GM19035 (cell line): ENCODE measurements at regions not wholly inside any gene's neighbourhood (a gene's known extent, or its start where the extent isn't known, plus 50 kb on each side); places are given as distances from the start of the nearest gene placed in this dataset.

Source experiments
- ATAC-seq: cut with Tn5 transposase; IDR thresholded peaks from one replicate; pipeline ENCODE4 v1.9.1; 2021; ENCODE audit not compliant: unreplicated experiment

DNA sequence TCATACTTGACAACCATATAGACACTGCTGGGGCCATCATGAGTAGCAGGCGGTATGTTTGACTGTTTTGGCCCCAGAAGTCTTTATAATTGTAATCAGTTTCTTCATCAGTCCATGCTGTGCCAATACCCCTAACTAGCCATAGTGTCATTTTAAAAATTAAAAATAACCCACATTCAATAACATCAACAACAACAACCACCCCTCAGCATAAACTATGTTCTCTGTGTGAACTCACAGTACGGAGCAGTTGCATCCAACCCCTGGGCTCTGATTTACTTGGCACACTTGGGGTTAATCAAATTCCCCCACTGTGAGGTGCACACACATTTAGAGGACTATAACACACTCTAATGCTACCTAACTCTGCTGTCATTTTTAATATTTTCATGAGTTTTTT, 553.7 kb downstream of the USP25 start:
- no peak for ATAC-seq

DNA sequence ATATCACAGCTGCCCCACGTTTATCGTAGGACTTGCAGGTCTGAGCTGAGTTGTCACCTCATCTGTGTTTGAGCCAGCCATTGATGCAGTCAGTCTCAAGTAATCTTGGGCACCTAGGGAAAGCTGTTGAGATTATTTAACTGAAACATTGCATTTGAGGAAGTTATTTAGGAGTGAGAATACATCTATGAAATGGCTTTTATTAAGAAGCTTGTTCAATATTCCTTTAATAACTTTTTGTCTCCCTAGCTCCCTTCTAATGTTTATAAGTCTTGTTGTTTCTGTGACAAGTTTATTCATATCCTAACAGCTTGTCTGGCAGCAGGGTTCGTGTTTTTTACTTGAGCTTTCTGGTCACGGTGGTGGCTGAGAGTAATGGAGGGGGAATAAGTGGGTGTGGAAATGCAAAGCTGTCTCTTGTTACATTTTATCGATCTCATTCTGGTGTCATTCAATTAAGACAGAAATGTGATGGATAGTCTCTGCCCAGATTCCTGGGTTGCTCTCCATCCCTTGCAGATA, 555.9 kb downstream of the USP25 start:
- ATAC-seq, result no peak

DNA sequence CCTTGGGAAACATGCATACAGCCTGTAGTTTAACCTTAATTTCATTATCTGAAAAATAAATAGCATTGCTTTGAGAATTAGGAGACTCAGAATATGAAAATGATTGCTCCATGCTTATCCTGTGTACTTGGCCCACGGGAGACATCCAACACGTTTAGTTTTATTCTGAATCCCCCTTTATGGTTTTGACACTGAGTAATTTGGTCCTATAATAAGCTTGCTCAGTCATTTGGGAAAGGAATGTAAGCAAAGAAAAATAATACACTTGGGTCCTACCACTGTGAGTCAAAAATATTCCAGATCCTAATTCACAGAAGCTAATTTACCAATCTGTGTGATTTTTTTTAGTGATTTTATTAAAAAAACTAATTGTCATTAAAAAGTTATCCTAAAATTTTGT, 557.3 kb downstream of the USP25 start:
- ATAC-seq, result no peak

DNA sequence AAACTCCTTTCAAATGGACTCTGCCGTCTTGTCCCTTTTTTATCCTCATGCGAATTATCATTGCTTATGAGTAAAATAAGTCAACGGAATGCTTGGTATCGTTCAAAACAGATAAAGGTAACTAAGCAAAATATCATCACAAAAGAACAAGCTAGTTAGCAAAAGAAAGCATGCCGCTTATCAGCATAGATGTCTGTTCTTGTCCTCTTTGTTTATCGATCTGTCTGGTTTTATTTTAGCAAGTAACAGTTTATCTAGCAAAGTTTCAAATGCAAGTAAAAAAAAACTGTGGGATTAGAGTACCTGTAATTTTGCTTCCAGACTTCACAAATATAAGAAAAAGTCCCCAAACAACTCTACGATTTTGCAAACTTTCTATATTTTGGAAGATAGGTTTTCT, 561.5 kb downstream of the USP25 start:
- no peak for ATAC-seq

DNA sequence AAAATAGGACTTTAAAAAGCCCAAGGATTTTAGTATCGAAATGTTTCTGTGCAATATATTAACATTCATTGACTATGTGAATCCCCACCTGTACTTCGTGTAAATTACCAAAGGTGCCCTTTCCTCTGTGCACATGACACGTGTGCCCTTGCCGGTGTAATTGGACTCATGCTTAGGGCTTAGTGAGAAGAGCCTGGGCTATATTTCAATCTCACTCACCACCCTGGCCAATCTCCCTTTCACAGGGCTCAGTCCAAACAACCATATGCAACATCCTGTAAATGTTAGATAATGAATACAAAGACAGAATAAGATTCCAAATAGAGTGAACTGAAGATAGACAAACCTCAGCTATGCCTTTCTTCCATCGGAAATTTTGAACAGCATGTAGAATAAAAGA, 564.3 kb downstream of the USP25 start:
- ATAC-seq, result no peak

DNA sequence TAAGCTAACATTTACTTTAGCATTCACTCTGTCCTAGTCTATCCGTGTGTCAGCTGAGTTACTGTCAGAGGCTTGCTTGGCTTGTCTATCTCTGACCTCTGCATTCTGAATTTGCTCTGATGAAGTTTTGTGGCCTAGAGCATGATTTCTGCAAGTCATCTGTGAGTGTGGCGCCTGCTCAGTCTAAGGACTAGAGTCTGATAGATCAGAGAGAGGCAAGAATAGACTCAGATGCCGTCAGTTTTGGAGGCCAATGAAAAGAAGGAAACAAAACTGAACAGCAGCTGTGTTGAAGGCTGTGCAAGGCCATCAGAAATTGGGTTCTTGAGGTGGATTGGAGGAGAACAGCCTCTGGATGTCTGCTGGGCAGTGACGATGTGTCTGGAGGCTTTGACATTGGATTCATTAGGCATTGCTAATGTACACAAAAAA, 573.1 kb downstream of the USP25 start:
- ATAC-seq, result no peak

DNA sequence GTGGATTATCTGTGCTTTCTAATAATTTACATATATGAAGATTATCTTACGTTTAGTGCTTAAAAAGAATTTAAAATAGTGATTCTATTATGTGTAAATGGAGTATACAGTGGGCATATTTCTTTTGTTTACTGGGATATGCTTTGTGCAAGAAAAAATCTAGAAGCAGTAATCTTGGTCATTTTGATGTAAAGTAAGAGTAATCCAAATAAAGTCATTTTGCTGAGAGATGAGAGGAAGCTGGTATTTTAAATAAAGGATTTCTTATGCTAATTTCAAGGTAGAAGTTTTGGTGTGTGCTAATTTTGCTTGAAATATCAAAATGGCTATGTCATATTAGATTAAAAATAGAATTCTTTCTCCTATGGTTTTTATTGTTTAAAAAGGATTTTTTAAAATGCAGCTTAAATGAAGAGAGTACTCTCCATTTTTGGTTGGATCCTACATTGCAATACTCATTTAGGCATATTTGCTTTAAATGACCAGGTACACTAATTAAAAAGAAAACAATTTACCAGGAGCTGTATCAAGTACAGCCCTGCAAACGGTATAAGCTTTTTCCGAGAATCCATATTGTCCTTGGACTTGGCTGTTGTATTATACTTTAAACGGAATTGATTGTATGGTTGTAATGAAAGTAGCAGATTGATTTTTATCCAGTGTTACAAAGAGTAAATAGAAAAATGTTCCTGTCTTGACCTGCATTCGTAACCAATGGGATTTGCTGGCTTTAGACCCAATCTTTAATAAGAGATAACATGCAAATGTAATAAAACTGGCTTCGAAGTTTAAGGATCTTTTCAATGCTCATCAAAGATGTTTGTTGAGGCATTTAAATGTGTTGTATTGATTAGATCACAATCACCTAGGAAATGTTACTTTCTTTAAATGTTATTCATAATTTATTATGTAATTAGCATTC, 574.7 kb downstream of the USP25 start:
- no peak for ATAC-seq

DNA sequence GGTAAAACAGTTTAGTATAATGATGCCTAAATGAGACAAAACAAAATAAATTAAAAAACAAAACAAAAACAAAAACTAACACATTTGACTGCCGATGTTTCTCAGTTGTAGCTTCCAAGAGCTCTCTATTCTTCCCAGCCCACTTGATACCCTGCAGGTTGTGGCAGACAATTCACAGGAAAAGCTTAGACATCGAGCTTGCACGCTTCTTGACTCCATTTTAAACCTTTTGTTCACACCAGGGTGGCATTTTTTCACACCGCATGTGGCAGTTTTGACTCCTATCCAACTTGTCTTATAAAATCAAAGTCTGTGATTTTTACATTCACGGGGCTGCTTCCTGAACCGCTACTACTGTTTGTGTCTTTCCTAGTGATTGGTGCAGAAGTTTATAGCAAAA, 575.9 kb downstream of the USP25 start:
- ATAC-seq, result no peak

DNA sequence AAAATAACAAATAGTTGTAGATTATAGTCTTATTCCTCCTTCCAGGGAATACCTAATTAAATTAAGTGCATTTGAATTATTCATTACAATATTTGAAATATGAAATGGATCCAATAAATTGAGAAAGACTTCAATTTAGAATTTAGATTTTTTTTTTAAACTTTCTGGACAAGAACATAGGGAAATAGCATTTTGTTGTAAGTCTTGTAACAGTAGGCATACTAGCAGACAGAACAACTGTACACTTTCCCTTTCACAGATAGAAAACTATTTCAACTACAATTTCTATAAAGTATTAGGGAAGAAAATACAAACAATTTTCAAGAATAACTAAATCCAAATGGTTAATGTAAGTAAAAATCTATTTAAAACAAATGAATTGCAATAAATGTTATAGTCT, 577.5 kb downstream of the USP25 start:
- ATAC-seq, result no peak

DNA sequence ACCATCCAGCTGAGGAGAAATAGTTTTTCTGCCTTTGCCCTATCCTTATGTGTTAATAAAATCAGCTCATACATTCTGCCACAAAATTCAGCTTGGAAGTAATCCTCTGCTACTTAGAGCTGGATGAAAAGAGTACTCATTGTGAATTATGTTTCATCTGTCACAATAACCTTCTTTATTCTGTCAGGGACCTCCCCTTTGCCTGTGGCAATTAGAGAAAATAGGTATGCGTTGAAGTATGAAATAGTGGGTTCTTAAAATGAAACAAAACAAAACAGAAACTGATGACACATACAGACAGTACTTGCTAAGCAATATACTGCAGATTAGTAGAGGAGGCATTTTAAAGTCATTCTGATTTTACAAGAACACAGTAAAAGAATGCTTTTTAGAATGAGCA, 578.5 kb downstream of the USP25 start:
- no peak for ATAC-seq

DNA sequence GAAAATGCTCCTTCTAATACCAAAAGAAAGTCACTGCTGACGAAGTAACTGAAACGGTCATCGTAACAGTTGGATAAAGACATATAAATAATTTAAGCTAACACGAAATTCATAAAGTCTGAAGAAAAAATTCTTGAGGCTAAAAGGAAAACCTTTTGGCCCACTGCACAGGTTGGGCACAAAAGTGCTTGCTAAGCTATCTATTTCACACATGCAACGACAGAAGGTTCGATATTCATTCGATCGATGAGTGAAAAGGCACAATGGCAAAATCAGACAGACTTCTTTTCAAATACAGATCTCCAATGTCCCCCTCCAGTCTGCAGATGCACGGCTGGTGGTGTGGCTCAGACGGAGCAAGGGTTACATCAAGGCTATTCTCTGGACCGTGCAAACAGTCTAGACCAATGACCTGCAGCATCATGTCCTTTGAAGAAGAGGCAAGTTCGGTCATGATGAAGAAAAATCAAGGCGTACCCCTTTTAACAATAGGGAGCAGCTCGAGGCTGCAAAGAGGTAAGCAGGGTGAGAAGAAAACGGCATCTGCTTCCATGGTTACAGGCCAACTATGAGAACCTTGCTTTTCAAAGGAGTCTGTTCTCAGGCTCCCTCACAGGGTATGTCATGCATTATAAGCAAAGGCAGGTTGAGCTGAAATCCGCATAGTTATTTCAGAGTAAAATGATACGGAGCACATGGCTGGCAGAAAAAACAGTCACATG, 579.6 kb downstream of the USP25 start:
- ATAC-seq, result no peak

DNA sequence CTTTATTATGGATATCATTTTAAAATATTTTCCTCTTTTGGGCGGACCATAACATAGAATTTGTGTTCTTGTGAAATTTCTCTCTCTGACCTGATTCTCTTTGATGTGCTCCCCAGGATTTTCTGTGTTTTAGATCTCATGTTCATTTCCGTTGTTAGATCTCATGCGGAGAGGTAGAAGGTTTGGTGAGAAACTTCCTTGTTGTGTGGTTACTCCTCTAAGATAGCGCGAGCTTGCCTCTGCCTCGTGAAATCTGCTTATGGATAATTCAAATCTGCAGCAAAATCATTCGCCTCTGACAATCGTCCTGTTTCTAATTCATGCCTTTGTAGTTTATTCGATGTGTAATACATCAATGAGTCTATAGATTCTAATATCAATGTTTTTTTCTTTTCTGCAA, 580.4 kb downstream of the USP25 start:
- no peak for ATAC-seq

DNA sequence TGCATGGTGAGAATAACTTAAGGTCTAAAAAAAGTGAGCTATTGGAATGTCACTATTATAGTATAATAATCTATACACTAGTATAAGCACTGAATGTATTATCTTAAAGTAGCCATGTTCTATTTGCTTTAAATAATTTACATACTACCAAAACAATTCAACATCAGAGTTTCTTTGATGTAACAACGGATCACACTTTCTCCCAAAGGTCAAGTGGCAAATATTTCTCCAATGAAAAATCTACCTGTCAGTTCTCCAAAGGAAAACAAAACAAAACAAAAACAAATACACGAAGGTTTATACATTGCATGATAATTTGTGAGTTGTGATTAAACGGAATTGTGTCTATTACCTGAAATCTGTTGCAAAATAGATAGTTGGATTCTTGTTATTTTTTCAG, 581.4 kb downstream of the USP25 start:
- no peak for ATAC-seq

DNA sequence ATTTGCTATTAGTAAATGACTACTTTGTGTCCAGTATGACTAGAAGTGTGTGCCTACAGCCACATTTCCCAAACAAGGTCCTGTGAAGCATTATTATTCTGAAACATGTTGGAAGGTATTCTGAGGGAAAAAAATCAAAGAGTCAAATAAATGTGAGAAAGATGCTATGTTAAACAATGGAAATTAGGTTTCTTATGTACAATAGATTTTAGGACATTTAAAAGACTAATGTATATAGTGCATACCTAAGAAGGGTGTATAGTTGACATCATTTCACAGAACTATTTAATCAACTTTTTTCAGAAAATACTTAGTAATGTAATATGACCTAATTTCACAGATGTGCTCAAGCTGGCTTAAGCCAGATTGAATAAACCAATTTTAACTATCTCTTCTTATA, 582.5 kb downstream of the USP25 start:
- no peak for ATAC-seq

DNA sequence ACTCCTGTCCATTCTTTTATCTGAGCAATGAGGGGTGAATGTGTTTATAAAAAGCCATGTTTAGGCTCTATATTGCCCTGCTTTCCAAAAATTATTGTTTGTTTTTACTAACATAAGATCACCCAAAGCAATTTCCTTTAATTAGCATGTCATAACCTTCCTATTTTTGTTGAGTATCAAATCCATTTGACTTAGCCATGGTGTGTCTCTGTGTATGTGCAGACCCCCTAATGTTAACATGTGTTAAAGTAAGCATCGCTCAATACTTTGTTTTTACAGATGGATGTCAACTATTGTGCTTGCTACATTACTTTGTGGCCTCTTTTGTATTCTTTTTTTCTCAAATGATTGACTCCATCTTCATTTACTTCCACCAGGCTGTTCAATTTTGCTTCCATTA, 585.4 kb downstream of the USP25 start:
- no peak for ATAC-seq

DNA sequence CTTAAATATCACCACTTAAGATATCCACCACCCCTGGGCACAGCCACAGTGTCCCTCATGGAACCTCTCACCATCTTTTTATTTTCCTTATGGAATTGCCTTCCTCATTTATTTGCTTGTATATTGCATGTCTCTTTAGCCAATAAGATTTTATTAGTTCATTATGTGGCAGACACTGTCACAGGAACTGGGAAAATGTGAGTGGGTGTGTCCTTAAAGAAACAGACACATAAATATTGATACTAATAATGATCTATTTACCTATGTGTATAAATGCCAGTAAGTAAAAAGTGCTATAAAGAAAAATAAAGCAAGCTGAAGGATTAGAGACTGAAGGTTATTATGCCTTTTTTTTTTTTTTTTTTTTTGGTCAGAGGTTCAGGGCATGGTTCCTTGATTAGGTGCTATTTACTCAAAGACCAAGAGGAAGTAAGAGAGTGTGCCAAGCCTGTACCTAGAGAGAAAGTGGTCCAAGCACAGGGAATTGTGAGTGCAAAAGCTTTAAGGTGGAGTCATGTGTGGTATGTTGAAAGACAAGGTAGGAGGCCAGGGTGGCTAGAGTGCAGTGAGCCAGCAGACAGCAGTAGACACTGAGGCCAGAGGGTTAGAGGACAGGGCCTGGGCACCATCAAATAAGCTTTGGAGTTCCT, 589.0 kb downstream of the USP25 start:
- ATAC-seq, result no peak

DNA sequence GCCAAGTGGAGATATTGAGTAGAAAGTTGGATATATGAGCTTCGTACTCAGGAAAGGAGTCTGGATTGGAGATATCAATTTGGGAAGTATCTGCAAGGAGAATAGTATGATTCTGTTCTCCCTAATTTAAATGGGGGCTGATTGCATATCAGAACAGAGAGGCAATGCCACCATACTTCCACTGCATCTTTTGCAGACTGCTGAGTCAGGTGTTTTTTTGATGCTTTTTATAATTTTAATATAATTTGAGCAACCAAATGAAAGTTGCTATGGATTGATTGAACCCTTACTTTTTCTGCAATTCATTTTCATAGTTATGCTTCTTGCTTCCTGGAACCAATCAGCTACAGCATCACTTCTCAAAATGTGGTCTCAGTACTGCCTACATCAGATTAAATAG, 590.3 kb downstream of the USP25 start:
- ATAC-seq, result no peak

DNA sequence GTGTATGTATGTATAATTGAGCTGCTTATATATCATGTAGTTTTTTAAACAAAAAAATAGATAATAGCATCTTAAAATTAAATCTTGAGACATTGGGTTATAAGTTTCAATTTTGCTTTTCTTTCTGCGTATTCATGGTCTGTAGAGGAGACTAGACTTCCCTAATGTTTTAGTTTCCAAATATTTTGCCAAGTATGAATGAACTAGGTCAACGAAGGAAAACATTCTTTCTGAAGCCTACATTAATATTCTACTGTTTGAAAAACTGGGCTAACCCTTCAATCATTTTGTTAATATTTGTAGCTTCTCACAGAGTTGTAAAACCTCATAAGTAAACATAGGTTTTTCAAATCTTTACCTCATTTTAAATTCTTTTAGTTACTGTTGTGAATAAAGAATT, 592.7 kb downstream of the USP25 start:
- ATAC-seq, result no peak

DNA sequence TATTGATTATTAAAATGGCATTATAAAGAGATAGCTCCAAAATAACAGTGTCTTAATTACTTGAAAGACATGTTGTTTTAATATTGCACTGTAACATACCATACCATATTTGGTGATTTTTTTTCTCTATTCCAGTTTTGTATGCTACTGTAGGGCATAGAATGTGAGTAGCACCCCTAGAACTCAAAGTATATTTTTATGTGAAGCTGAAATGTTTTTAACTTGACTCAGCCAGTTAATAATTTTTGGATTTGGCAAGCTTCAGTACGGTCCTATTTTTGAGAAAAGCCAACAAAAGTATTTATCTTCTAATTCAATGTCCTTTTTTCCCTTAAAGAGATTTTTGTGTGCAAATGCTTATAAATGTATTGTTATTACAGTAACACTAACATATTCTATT, 593.8 kb downstream of the USP25 start:
- ATAC-seq, result no peak

DNA sequence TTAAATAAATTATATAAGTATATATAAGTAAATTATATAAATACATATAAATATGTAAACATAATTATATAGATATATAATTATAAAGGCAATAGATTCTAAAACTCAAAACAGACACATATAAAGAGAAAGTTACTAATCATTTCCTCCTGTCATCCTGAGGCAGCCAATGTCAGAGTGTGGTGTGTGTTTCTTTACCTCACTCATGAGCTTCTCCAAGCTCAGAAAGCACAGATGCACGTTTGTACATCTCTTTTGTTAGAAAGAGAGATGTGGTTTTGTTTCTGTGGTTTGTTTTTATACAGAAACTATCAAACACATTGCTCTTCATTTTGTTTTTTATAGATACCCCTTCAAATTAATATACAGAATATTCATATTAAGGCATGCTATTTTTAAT, 594.8 kb downstream of the USP25 start:
- no peak for ATAC-seq

DNA sequence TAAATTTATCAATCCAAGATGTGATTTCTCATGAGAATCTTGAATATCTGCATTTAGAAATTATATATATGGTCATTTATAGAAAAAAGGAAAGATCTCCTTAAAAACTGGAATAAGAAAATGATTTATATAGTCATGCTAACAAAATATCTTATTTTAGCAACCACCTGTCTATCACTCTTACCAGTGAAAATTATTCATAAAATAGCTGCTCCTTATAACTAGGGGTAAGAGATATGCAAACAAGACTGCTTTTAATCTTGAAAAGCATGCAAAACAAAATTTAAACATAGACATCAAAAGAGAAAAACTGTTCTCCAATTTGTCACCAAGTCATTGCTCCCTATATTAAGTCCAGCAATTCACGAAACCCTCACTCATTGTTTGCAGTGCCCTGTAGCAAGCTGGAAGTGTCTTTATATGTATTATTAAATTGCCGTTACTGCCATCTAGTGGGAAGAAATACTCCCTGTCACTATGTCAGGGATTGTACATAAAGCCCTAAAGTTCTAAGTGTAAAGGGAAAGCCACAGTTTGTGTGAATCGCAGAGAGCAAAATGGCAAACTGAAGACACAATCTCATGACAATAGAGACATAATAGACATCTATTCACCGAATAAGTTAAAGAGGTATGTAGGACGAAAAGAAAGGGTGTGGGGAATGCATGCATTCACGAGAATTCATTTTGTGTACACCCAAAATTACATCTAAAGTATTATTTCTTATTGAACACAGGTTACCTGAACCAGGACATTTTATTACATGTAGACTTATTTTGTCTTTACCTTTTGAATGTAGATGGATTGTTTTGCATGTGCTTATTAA, 600.5 kb downstream of the USP25 start:
- ATAC-seq, result peak; percentile 90
